Dendritic cell treated with granulocyte-macrophage colony-stimulating factor and Interleukin-4, amounts not matched to agents 40 ng/mL and 50 ng/mL, for 4 days (primary cell): ENCODE measurements at regions not wholly inside any gene's neighbourhood (a gene's known extent, or its start where the extent isn't known, plus 50 kb on each side); places are given as distances from the start of the nearest gene placed in this dataset.
"Not testable (repeated sequence)": the region's sequence is repeated elsewhere in the genome, so short reads cannot be mapped to it uniquely, and the experiment has no call there.

Source experiments
- H3K27ac Mint-ChIP-seq: one replicate; pipeline ENCODE4 v1.8.0; 2022; ENCODE audit warnings: mild to moderate bottlenecking, mixed read lengths
- H3K27me3 Mint-ChIP-seq: one replicate; pipeline ENCODE4 v1.8.0; 2022; ENCODE audit warnings: mild to moderate bottlenecking, mixed read lengths
- H3K36me3 Mint-ChIP-seq: one replicate; pipeline ENCODE4 v1.8.0; 2022; ENCODE audit warnings: low read depth, mixed read lengths
- H3K4me1 Mint-ChIP-seq: one replicate; pipeline ENCODE4 v1.8.0; 2022; ENCODE audit warnings: low read depth, mixed read lengths
- H3K4me3 Mint-ChIP-seq: one replicate; pipeline ENCODE4 v1.8.0; 2022; ENCODE audit warnings: mild to moderate bottlenecking, moderate library complexity, mixed read lengths
- H3K9me3 Mint-ChIP-seq: one replicate; pipeline ENCODE4 v1.8.0; 2022; ENCODE audit warnings: mixed read lengths
- intact Hi-C: fragments of 100-400 bp; cut with micrococcal nuclease; formaldehyde crosslinking; loops from one replicate; pipeline ENCODE4 v1.15.0; 2022

DNA sequence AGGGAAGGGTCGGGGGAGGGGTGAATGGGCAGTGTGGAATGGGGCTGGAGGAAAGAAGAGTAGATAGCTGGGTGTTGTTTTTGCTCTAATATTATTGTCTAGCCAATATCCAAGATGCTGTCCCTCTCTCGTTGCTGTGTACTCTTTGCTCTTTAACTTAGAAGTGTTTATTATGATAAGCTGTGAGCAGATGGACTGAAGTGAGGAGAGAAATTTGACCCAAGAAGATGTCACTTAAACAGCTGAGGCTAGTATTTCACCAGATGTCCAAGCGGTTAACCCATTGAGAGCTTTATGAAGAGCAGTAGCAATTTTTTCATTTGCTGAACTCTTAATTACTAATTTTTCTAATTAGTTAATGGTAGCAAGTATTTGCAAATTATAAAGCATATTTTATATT is 212.2 kb upstream of the TP63 start:
- H3K9me3 Mint-ChIP-seq = no peaks in the 10 kb centered on the region
- H3K4me1 Mint-ChIP-seq = no peaks in the 10 kb centered on the region
- H3K36me3 Mint-ChIP-seq = no peaks in the 10 kb centered on the region
- intact Hi-C loops = no loop called here
- H3K4me3 Mint-ChIP-seq = no peak overlapping the region
- no peaks in the 10 kb centered on the region for H3K27me3 Mint-ChIP-seq
- H3K27ac Mint-ChIP-seq = no peak overlapping the region

- intact Hi-C loops = no loop called here
- Mint-ChIP-seq H3K27ac (no peak overlapping the region), H3K4me3 (no peak overlapping the region), H3K27me3 (no peaks in the 10 kb centered on the region), H3K9me3 (no peaks in the 10 kb centered on the region), H3K36me3 (no peaks in the 10 kb centered on the region), H3K4me1 (no peaks in the 10 kb centered on the region)
Observed at GRCh38 chr3:189419683-189420082, 211.5 kb upstream of the TP63 start.

GRCh38 chr3:189424922-189425321 is 206.3 kb upstream of the TP63 start:
- intact Hi-C loops = no loop called here
- Mint-ChIP-seq H3K9me3 (no peaks in the 10 kb centered on the region), H3K36me3 (no peaks in the 10 kb centered on the region), H3K27ac (no peak overlapping the region), H3K27me3 (no peaks in the 10 kb centered on the region), H3K4me1 (no peaks in the 10 kb centered on the region), H3K4me3 (no peak overlapping the region)

GRCh38 chr3:189429019-189429418 is 202.2 kb upstream of the TP63 start:
- no peaks in the 10 kb centered on the region for H3K4me1 Mint-ChIP-seq
- intact Hi-C loops = no loop called here
- H3K27me3 Mint-ChIP-seq = no peaks in the 10 kb centered on the region
- no peak overlapping the region for H3K27ac Mint-ChIP-seq
- H3K4me3 Mint-ChIP-seq = no peak overlapping the region
- peaks cover 9% of the 10 kb centered on the region for H3K9me3 Mint-ChIP-seq
- no peaks in the 10 kb centered on the region for H3K36me3 Mint-ChIP-seq

GRCh38 chr3:189430166-189430565 is 201.0 kb upstream of the TP63 start:
- intact Hi-C loops = no loop called here
- no peaks in the 10 kb centered on the region for H3K27me3 Mint-ChIP-seq
- H3K27ac Mint-ChIP-seq = no peak overlapping the region
- no peaks in the 10 kb centered on the region for H3K4me1 Mint-ChIP-seq
- H3K9me3 Mint-ChIP-seq = peaks cover 9% of the 10 kb centered on the region
- H3K4me3 Mint-ChIP-seq = no peak overlapping the region
- H3K36me3 Mint-ChIP-seq = no peaks in the 10 kb centered on the region

- H3K9me3 Mint-ChIP-seq, H3K4me1 Mint-ChIP-seq, H3K36me3 Mint-ChIP-seq, H3K27me3 Mint-ChIP-seq, H3K27ac Mint-ChIP-seq, H3K4me3 Mint-ChIP-seq: not testable (repeated sequence)
- intact Hi-C loops = loop anchor here (5.0 kb wide), 1 partner anchor 120 kb away; no protein-coding TSS in a partner anchor
Observed at GRCh38 chr3:189442257-189442656, 188.9 kb upstream of the TP63 start.

- H3K9me3 Mint-ChIP-seq = no peaks in the 10 kb centered on the region
- H3K36me3 Mint-ChIP-seq = no peaks in the 10 kb centered on the region
Observed at GRCh38 chr3:189446959-189447560, 184.1 kb upstream of the TP63 start.

GRCh38 chr3:189449084-189449483 is 182.1 kb upstream of the TP63 start:
- H3K36me3 Mint-ChIP-seq = no peaks in the 10 kb centered on the region
- intact Hi-C loops = no loop called here
- H3K27me3 Mint-ChIP-seq = no peaks in the 10 kb centered on the region
- H3K9me3 Mint-ChIP-seq = no peaks in the 10 kb centered on the region
- no peaks in the 10 kb centered on the region for H3K4me1 Mint-ChIP-seq
- H3K4me3 Mint-ChIP-seq = no peak overlapping the region
- no peak overlapping the region for H3K27ac Mint-ChIP-seq

More at GRCh38 chr3:189446959-189447560, 184.1 kb upstream of the TP63 start:
- Mint-ChIP-seq H3K4me3 (no peak overlapping the region), H3K4me1 (no peaks in the 10 kb centered on the region), H3K27me3 (no peaks in the 10 kb centered on the region), H3K27ac (no peak overlapping the region)
- intact Hi-C loops = no loop called here

- intact Hi-C loops = no loop called here
- no peaks in the 10 kb centered on the region for H3K36me3 Mint-ChIP-seq
- no peak overlapping the region for H3K4me3 Mint-ChIP-seq
- H3K9me3 Mint-ChIP-seq = peaks cover 10% of the 10 kb centered on the region
- H3K4me1 Mint-ChIP-seq = no peaks in the 10 kb centered on the region
- H3K27ac Mint-ChIP-seq = no peak overlapping the region
- no peaks in the 10 kb centered on the region for H3K27me3 Mint-ChIP-seq
Observed at GRCh38 chr3:189455009-189455408, 176.2 kb upstream of the TP63 start.

GRCh38 chr3:189455641-189456417 is 175.4 kb upstream of the TP63 start:
- Mint-ChIP-seq H3K27me3 (no peaks in the 10 kb centered on the region), H3K36me3 (no peaks in the 10 kb centered on the region), H3K27ac (no peak overlapping the region), H3K9me3 (peaks cover 10% of the 10 kb centered on the region), H3K4me1 (no peaks in the 10 kb centered on the region), H3K4me3 (no peak overlapping the region)
- intact Hi-C loops = no loop called here

GRCh38 chr3:189457201-189457607 is 174.0 kb upstream of the TP63 start:
- intact Hi-C loops = no loop called here
- H3K4me3 Mint-ChIP-seq = no peak overlapping the region
- no peak overlapping the region for H3K27ac Mint-ChIP-seq
- no peaks in the 10 kb centered on the region for H3K36me3 Mint-ChIP-seq
- H3K4me1 Mint-ChIP-seq = no peaks in the 10 kb centered on the region
- no peaks in the 10 kb centered on the region for H3K27me3 Mint-ChIP-seq
- peaks cover 10% of the 10 kb centered on the region for H3K9me3 Mint-ChIP-seq

- Mint-ChIP-seq H3K4me1 (no peaks in the 10 kb centered on the region), H3K36me3 (no peaks in the 10 kb centered on the region), H3K27me3 (no peaks in the 10 kb centered on the region), H3K9me3 (peaks cover 10% of the 10 kb centered on the region), H3K27ac (no peak overlapping the region), H3K4me3 (no peak overlapping the region)
- intact Hi-C loops = no loop called here
Observed at GRCh38 chr3:189457631-189458412, 173.4 kb upstream of the TP63 start.

DNA sequence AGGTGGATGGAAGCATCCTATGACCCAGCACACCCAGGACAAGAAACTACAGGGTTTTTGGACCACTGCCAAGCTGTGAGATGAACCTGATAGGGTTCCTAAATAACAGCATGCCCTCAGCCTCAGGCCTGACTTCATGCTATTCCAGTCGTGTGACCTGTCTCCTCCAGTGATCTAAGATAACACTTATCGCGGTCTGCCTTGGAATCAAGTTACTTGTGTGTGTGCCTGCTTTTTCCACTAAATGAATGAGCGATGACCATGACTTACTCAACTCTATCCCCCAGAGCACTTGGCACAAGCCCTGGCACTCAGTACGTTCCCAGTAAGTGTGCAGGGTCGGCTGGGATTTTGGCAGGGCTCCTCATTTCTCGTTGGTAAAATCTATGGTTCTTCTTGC is 172.7 kb upstream of the TP63 start:
- Mint-ChIP-seq H3K9me3 (peaks cover 10% of the 10 kb centered on the region), H3K27me3 (no peaks in the 10 kb centered on the region), H3K4me3 (no peak overlapping the region), H3K4me1 (no peaks in the 10 kb centered on the region), H3K36me3 (no peaks in the 10 kb centered on the region), H3K27ac (no peak overlapping the region)
- intact Hi-C loops = no loop called here

GRCh38 chr3:189459231-189459630 is 172.0 kb upstream of the TP63 start:
- H3K36me3 Mint-ChIP-seq = no peaks in the 10 kb centered on the region
- intact Hi-C loops = no loop called here
- no peaks in the 10 kb centered on the region for H3K27me3 Mint-ChIP-seq
- no peak overlapping the region for H3K27ac Mint-ChIP-seq
- peaks cover 10% of the 10 kb centered on the region for H3K9me3 Mint-ChIP-seq
- H3K4me1 Mint-ChIP-seq = no peaks in the 10 kb centered on the region
- no peak overlapping the region for H3K4me3 Mint-ChIP-seq
